GM18519 (cell line): ENCODE measurements at regions not wholly inside any gene's neighbourhood (a gene's known extent, or its start where the extent isn't known, plus 50 kb on each side); places are given as distances from the start of the nearest gene placed in this dataset.
"Not testable (repeated sequence)": the region's sequence is repeated elsewhere in the genome, so short reads cannot be mapped to it uniquely, and the experiment has no call there.

Source experiments
- ATAC-seq: cut with Tn5 transposase; IDR thresholded peaks from one replicate; pipeline ENCODE4 v1.9.1; 2021; ENCODE audit warnings: mild to moderate bottlenecking, moderate library complexity; ENCODE audit not compliant: unreplicated experiment, low FRiP score

GRCh38 chr12:46554460-46554859, 181.9 kb upstream of the SLC38A2 start:
- no peak for ATAC-seq

DNA sequence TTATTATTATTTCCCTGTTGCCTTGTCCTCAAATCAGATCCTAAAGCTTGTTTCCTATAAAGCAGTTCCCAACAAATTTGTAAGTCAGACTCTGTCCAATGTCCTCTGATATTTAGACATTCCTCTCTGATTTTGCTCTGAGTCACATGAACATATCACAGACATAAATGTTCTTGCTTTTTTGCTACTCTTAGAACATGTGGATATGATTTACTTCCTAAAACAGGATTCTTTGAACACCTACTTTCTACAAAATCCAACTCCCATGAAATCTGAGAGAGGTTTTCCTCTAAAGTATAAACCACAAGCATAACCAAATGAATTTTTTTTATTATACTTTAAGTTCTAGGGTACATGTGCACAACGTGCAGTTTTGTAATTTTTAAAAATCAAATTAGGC, 181.3 kb upstream of the SLC38A2 start:
- no peak for ATAC-seq

DNA sequence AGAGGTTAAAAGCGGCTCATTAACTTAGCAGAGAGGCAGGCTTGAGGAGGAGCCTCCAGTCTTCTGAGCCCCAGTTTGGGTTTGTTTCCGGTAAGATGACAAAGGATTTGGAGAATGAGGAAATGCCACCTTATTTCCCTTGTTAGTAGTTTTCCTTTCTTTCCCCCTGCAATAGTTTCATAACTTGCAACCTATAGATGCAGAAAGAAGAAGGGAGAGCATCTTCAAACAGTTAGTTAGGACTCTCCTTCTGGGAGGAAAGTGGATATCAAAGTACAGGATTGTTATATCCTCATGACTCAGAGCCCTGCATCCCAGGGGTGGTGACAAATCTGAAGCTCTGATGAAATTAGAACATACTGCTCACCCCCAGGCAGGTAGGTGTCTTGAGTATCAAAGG, 180.7 kb upstream of the SLC38A2 start:
- no peak for ATAC-seq

DNA sequence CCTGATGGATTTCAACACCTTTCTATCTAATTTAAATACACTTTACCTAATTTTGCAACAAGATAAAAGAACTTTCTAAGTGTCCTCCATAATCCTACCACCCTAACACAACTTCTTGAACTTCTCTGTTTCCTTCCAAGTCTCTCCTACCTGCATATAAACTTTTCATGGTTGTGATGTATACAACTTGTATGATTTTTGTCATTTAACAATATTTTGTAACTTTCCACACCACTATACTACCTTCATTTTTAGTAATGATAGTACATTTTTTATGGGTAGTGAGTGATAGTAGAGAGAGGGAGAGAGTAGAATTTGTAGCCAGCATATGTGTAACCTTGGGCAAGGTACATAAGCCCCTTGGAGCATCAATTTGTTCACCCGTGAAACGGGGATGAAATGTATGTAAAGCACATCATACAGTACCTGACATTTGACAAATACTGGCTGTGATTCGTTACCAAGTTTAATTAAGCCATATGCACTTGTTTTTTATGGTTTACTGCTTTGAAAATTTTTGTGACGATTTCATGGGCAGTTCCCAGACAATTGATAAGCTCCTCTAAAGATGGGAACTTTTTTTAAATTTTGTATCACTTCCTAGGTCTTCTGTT, 177.8 kb upstream of the SLC38A2 start:
- ATAC-seq: no peak

- no peak for ATAC-seq
Observed at GRCh38 chr12:46549527-46550265, 177.1 kb upstream of the SLC38A2 start.

DNA sequence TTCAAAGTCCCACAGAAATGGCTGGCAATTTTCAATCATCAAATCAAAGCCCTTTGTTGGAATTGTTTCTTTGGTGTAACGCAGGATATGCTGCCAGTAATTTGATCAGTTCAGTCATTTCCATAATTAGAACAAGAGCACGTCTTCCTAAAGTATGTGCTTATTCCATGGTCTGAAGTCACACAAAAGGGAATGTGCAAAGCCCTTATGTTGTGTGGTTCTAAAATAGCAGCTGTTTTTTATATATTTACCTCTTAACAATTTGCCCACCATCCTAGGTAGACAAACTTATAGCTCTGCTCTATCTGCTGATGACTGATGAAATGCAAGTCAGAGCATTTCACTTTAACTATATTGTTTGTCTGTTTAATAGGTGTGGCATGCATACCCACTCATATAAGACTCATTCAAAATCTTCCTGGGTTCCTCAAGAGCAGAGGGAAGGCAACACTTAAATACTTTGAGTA, 176.1 kb upstream of the SLC38A2 start:
- ATAC-seq: no peak

DNA sequence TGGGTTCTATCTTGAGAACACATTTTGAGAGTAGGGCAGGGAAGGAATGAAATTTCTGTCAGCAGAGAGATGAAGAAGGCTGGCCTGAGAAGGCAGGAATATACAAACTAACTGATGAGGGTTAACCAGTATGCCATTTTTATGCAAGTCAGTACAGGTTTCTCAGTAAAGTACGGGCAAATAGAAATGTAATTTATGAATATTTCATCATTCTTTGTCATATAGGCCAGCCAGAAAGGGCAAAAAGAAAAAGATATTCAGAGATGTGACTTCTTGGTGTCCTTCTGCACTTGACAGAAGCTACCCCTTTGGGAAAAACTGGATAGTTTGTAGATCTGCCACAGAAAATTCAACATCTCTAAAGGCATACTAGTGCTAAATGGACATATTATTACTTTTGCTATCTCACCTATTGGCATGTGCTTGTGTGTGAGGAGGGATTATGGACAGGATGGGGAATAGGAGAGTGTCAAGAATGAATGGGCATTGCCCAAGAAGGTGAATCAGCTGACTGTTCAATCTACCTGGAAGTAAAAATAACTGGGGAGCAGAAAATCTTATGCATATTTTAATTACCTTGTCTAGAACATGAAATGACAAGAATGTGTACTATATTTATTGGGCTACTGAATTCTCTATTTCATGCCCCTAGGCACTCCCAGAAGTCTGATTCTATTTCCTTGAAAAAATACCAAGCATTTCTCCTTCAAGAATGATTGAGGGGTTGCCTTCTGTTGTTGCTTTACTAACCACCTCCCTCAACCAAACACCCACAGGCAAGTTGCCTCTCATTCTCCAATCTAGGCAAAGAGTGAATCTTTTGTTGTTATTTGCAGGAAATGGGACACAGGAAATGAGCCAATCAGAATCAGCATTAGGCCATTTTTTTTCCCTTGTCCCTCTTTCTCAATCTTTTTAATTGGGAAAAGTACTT, 175.1 kb upstream of the SLC38A2 start:
- no peak for ATAC-seq

DNA sequence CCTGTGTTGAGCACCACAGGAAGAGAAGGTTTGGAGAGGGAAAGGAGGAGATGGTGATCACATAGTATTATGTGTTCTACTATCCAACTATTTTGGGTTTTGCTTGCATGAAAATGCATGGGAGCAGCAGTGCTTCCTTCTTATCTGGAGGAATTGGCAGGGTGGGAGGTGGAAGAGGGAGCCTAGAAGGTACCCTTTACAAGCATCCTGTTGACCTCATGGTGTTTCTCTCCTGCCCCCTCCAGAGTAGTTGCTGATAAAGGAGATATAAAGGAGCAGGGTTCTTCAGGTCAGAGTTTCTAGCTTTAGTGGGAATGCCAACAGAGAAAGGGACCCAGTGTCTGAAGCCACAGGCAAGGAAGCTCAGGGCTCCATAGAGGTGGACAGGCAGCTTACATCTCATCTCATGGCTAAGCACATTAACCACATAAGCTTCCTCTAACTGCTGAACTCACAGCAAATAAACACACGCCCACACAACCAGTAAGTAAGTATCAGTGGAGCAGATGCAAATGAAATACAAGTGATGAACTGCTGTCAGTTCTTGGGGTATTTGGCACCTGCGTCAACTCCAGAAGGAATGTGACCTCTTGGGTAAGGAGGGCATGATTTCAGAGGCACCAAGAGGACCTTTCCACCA, 174.2 kb upstream of the SLC38A2 start:
- ATAC-seq: peak; percentile 79

GRCh38 chr12:46543378-46543795, 170.8 kb upstream of the SLC38A2 start:
- ATAC-seq: not testable (repeated sequence)

- no peak for ATAC-seq
Observed at GRCh38 chr12:46538976-46539375, 166.4 kb upstream of the SLC38A2 start.

GRCh38 chr12:46537387-46537955, 164.9 kb upstream of the SLC38A2 start:
- ATAC-seq: no peak

DNA sequence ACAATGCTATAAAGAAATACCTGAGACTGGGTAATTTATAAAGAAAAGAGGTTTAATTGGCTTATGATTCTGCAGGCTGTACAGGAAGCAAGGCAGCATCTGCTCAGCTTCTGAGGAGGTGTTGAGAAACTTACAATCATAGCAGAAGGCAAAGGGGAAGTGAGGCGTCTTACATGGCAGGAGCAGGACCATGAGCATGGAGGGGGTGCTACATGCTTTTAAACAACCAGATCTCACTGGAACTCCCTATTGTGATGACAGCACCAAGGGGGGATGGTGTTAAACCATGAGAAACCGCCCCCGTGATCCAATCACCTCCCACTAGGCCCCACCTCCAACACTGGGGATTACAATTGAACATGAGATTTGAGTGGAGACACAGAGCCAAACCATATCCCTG, 163.7 kb upstream of the SLC38A2 start:
- ATAC-seq: peak; percentile 58

- ATAC-seq: no peak
Observed at GRCh38 chr12:46535907-46536306, 163.3 kb upstream of the SLC38A2 start.

- no peak for ATAC-seq
Observed at GRCh38 chr12:46535376-46535775, 162.8 kb upstream of the SLC38A2 start.

- ATAC-seq: no peak
Observed at GRCh38 chr12:46534327-46534840, 161.8 kb upstream of the SLC38A2 start.

DNA sequence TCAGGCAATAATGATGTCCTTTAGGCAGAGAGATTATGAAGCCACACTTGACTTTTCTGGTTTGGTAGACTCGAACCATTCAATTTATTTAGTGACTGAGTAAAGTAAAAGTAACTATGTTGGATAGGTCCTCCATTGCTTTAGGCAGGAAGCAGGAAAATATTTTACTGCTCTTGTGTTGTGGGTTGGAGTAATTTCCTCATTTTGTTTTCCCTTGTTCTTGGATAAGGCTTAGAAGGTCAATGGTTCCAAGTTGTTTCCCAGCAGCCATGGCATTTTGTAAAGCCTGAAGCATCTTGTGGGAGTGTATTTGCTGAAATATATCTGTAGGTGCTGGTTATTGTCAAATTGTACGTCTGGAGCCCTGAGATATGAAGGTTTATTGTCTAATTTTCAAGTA, 161.2 kb upstream of the SLC38A2 start:
- ATAC-seq: no peak

GRCh38 chr12:46531804-46532203, 159.2 kb upstream of the SLC38A2 start:
- ATAC-seq: no peak

DNA sequence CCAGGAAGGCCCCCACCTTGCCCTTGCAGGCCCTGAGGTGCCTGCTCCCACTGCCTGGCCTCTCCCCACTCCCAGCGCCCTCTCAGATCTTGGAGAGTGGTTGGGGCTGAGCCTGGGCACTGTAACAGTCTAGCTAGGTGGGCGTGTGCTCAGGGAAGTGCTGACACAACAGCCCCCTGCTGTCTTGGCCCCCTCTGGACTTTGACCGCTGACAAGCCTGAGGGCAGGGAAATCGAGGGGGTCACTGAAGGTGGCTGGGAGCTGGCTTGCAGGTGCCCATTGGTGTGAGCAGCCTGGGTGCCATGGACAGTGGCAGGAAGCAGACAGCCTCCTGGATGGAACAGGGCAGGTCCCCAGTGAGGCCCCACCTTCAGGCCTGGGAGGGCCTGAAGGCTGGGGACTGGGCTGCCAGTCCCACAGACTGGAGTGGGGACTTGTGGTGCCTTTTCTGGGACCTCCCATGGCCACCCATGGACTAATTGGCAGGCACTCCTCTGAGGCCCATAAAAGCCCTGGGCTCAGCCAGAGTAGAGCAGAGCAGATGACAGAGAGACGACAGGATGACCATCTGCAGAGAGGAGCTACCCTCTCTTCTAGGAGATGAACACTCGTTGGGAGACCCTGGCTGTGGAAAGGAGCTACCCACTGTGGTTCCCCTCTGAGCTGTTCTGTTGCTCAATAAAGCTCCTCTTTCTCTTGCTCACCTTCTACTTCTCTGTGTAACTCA, 158.6 kb upstream of the SLC38A2 start:
- ATAC-seq: no peak

- ATAC-seq: no peak
Observed at GRCh38 chr12:46530373-46531056, 157.9 kb upstream of the SLC38A2 start.
